ENCODE measurements at regions not wholly inside any gene's neighbourhood (a gene's known extent, or its start where the extent isn't known, plus 50 kb on each side); places are given as distances from the start of the nearest gene placed in this dataset.

DNA sequence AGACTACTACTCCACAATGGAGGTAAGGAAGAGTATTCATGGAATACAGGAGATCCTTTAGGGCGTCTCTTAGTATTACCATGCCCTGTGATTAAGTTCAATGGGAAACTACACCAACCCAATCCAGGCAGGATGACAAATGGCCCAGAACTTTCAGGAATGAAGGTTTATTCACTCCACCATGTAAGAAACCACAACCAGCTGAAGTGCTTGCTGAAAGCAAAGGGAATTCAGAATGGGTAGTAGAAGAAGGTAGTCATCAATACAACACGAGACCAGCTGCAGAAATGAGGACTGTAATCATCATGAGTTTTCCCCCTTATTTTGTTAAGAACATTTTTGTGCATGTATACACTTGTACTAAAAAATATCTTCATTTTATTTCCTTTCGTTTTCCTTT, 76.6 kb downstream of the GPR37 start:
- Histone ChIP-seq H4K20me1 (replicated peaks in 1 of 2; ENCODE audit: control insufficient read depth in 1 of 2, insufficient read depth in 2 of 2, low read length in 2 of 2) (no peaks in the 10 kb centered on the region), H4K5ac (ENCODE audit: insufficient read length, low read depth, low read length) (no peak overlapping the region), H3K79me2 (ENCODE audit: control insufficient read depth in 1 of 2, insufficient read depth in 2 of 2, low read length in 2 of 2) (no peaks in the 10 kb centered on the region), H4K8ac (ENCODE audit: extremely low read depth, insufficient read depth, low read length) (no peak overlapping the region), H2BK15ac (ENCODE audit: low read length) (no peak overlapping the region), H2BK12ac (ENCODE audit: low read depth, low read length) (no peak overlapping the region), H3K4me1 (replicated peaks in 1 of 4; ENCODE audit: control insufficient read depth in 3 of 4, insufficient read depth in 4 of 4, low read length in 3 of 4) (no peaks in the 10 kb centered on the region), H3K23ac (ENCODE audit: insufficient read length) (no peak overlapping the region), H3K56ac (replicated peaks; ENCODE audit: insufficient read length, low read depth, low read length) (no peak overlapping the region), H3K4me2 (ENCODE audit: insufficient read depth in 1 of 2, low read depth in 2 of 2, low read length in 2 of 2) (no peak overlapping the region), H3K23me2 (ENCODE audit: low read depth, low read length) (no peaks in the 10 kb centered on the region; the same call in 1 of the 2 replicates), H3K18ac (ENCODE audit: extremely low read depth, low read length) (no peak overlapping the region), H2BK5ac (ENCODE audit: low read depth, low read length) (no peak overlapping the region), H3K79me1 (ENCODE audit: low read depth, low read length) (no peaks in the 10 kb centered on the region), H3K9me3 (ENCODE audit: insufficient read depth in 2 of 2, low read depth in 1 of 2, low read length in 1 of 2) (no peaks in the 10 kb centered on the region), H2BK20ac (ENCODE audit: low read length) (no peak overlapping the region), H3K36me3 (ENCODE audit: control insufficient read depth in 2 of 4, insufficient read depth in 4 of 4, low read length in 3 of 4) (no peaks in the 10 kb centered on the region), H3K27me3 (replicated peaks in 1 of 4; ENCODE audit: control insufficient read depth in 3 of 4, extremely low read depth in 1 of 4, insufficient read depth in 3 of 4, low read length in 3 of 4) (no peaks in the 10 kb centered on the region), H2AK5ac (ENCODE audit: low read depth, low read length) (no peak overlapping the region), H3K4ac (replicated peaks; ENCODE audit: insufficient read length, low read depth, low read length) (no peak overlapping the region), H3K27ac (ENCODE audit: low read depth, low read length) (no peak overlapping the region), H3K4me3 (ENCODE audit: extremely low read depth in 1 of 4, insufficient read depth in 2 of 4, low read depth in 3 of 4, low read length in 4 of 4) (no peak overlapping the region), H3K14ac (ENCODE audit: insufficient read length) (no peak overlapping the region), H3K9ac (replicated peaks in 1 of 4; ENCODE audit: extremely low read depth in 1 of 4, low read depth in 3 of 4, low read length in 3 of 4) (no peak overlapping the region), H2AFZ (ENCODE audit: low read length) (no peak overlapping the region), H2BK120ac (replicated peaks; ENCODE audit: low read depth, low read length) (no peak overlapping the region), H4K91ac (replicated peaks; ENCODE audit: insufficient read length, low read length) (no peak overlapping the region)
- FAIRE-seq (no peak), DNase-seq (ENCODE audit: low read depth in 1 of 2, low spot score in 2 of 2) (no peak)
- 96% methylated on average over 3 of the region's 3 CpGs; no CpG with 5 or more reads in 1 of the 2 experiments for WGBS, 2 experiments (ENCODE audit: extremely low coverage in 1 of 2, insufficient coverage in 1 of 2, insufficient read length in 1 of 2, insufficient replicate concordance in 2 of 2, low coverage in 1 of 2, low lambda C conversion rate in 2 of 2, missing lambda C conversion rate in 1 of 2)
- CTCF ChIA-PET (ENCODE audit: partially characterized antibody), result interaction anchor here (1.1 kb wide), 1 partner anchor 9 kb away, joined by 3 read pairs; no protein-coding TSS in a partner anchor
- POLR2A ChIA-PET (ENCODE audit: partially characterized antibody), result no interaction called here
- no peak for TF ChIP-seq FOSL1 (IDR thresholded peaks at IDR 0.05; ENCODE audit: insufficient read depth, low read depth, low read length)
